Calu3 (cell line): ENCODE measurements at regions not wholly inside any gene's neighbourhood (a gene's known extent, or its start where the extent isn't known, plus 50 kb on each side); places are given as distances from the start of the nearest gene placed in this dataset.
A peak's percentile ranks its signal among the peaks of the same experiment; 100 is the strongest.

Experiments
- BruUV-seq: library from RNA; stranded (reverse); fragments of 400-500 nt; replicated peaks from 2 replicates; lab custom pipeline; 2021; lab: Mats Ljungman, UMichigan
- CTCF ChIA-PET: fragments of 300-600 bp; sonication (Branson Sonifier 250); formaldehyde crosslinking; loops from one replicate; lab custom pipeline; 2022; ENCODE audit warnings: antibody characterized with exemption; lab: Charles Lee
- DNase-seq: peaks from one replicate; pipeline ENCODE4 v3.0.0; 2022
- H3K27ac Mint-ChIP-seq: one replicate; pipeline ENCODE4 v1.8.0; 2022; ENCODE audit warnings: mixed read lengths; ENCODE audit not compliant: unreplicated experiment
- H3K27me3 Mint-ChIP-seq: one replicate; pipeline ENCODE4 v1.8.0; 2022; ENCODE audit warnings: mixed read lengths; ENCODE audit not compliant: unreplicated experiment
- H3K36me3 Mint-ChIP-seq: one replicate; pipeline ENCODE4 v1.8.0; 2022; ENCODE audit warnings: mild to moderate bottlenecking, moderate library complexity, mixed read lengths; ENCODE audit not compliant: insufficient read depth, unreplicated experiment
- H3K4me1 Mint-ChIP-seq: one replicate; pipeline ENCODE4 v1.8.0; 2022; ENCODE audit warnings: mild to moderate bottlenecking, low read depth, mixed read lengths; ENCODE audit not compliant: unreplicated experiment
- H3K4me3 Mint-ChIP-seq: one replicate; pipeline ENCODE4 v1.8.0; 2022; ENCODE audit warnings: mild to moderate bottlenecking, low read depth, moderate library complexity, mixed read lengths; ENCODE audit not compliant: unreplicated experiment
- H3K9me3 Mint-ChIP-seq: one replicate; pipeline ENCODE4 v1.8.0; 2022; ENCODE audit warnings: low read depth, mixed read lengths; ENCODE audit not compliant: unreplicated experiment
- CTCF ChIP-seq: fragments of 200-600 bp; IDR thresholded peaks from one replicate; pipeline ENCODE4 v1.8.0; 2022; ENCODE audit warnings: antibody characterized with exemption; ENCODE audit not compliant: unreplicated experiment
- intact Hi-C: fragments of 100-400 bp; cut with micrococcal nuclease; formaldehyde crosslinking; loops from one replicate; pipeline ENCODE4 v1.10.0; 2022; ENCODE audit not compliant: unreplicated experiment

GRCh38 chrX:14164828-14165227 lies 135.1 kb upstream of the GEMIN8 start:
- Mint-ChIP-seq H3K4me1 (no peaks in the 10 kb centered on the region), H3K27ac (no peak overlapping the region), H3K36me3 (no peaks in the 10 kb centered on the region), H3K9me3 (no peaks in the 10 kb centered on the region), H3K4me3 (no peak overlapping the region), H3K27me3 (peaks cover 14% of the 10 kb centered on the region)
- DNase-seq = no peak
- no TSS peak for BruUV-seq
- intact Hi-C loops = no loop called here
- CTCF ChIA-PET = no interaction called here
- no peak for TF ChIP-seq CTCF

GRCh38 chrX:14125462-14125861 lies 95.8 kb upstream of the GEMIN8 start:
- no peak overlapping the region for H3K4me3 Mint-ChIP-seq
- BruUV-seq = no TSS peak
- no peaks in the 10 kb centered on the region for H3K36me3 Mint-ChIP-seq
- peaks cover 58% of the 10 kb centered on the region for H3K27me3 Mint-ChIP-seq
- intact Hi-C loops = no loop called here
- H3K9me3 Mint-ChIP-seq = no peaks in the 10 kb centered on the region
- H3K27ac Mint-ChIP-seq = no peak overlapping the region
- CTCF ChIA-PET = no interaction called here
- TF ChIP-seq CTCF = no peak
- no peak for DNase-seq
- H3K4me1 Mint-ChIP-seq = no peaks in the 10 kb centered on the region

- BruUV-seq = no TSS peak
- no peaks in the 10 kb centered on the region for H3K9me3 Mint-ChIP-seq
- no peak for TF ChIP-seq CTCF
- H3K4me1 Mint-ChIP-seq = no peaks in the 10 kb centered on the region
- H3K27ac Mint-ChIP-seq = no peak overlapping the region
- intact Hi-C loops = no loop called here
- no peaks in the 10 kb centered on the region for H3K36me3 Mint-ChIP-seq
- H3K4me3 Mint-ChIP-seq = no peak overlapping the region
- CTCF ChIA-PET = no interaction called here
- no peak for DNase-seq
- peaks cover 63% of the 10 kb centered on the region for H3K27me3 Mint-ChIP-seq
Observed at GRCh38 chrX:14124562-14124961, 94.9 kb upstream of the GEMIN8 start.

- Mint-ChIP-seq H3K4me1 (no peaks in the 10 kb centered on the region), H3K36me3 (no peaks in the 10 kb centered on the region), H3K9me3 (no peaks in the 10 kb centered on the region), H3K4me3 (no peak overlapping the region), H3K27me3 (peaks cover 12% of the 10 kb centered on the region), H3K27ac (no peak overlapping the region)
- BruUV-seq = no TSS peak
- intact Hi-C loops = loop anchor here (1.0 to 5.0 kb wide), 2 partner anchors 433 to 1047 kb away; no protein-coding TSS in a partner anchor
- peak; percentile 53 for TF ChIP-seq CTCF
- CTCF ChIA-PET = interaction anchor here (1.5 kb wide), 1 partner anchor 433 kb away, joined by 5 read pairs; the partner anchor contains the start of gene GLRA2
- peak; percentile 33 for DNase-seq
Observed at GRCh38 chrX:14095702-14096101, 66.0 kb upstream of the GEMIN8 start.
